WERI-Rb-1 (cell line): ENCODE measurements at regions not wholly inside any gene's neighbourhood (a gene's known extent, or its start where the extent isn't known, plus 50 kb on each side); places are given as distances from the start of the nearest gene placed in this dataset.

Experiments
- DNase-seq: peaks from one replicate; pipeline ENCODE4 v3.0.0-alpha.2; 2020
- H3K27ac ChIP-seq: fragments of 250-450 bp; sonication (Bioruptor Pico); 2 replicates; pipeline ENCODE4 v1.5.1; 2020; ENCODE audit warnings: mild to moderate bottlenecking, moderate library complexity
- H3K27me3 ChIP-seq: fragments of 250-450 bp; sonication (Bioruptor Pico); 2 replicates; pipeline ENCODE4 v1.5.1; 2021; ENCODE audit warnings: mild to moderate bottlenecking, low read depth, moderate library complexity; ENCODE audit not compliant: insufficient read depth, severe bottlenecking
- H3K36me3 ChIP-seq: fragments of 250-450 bp; sonication (Bioruptor Pico); 2 replicates; pipeline ENCODE4 v1.5.1; 2020; ENCODE audit warnings: mild to moderate bottlenecking, moderate library complexity
- H3K4me3 ChIP-seq: 2 replicates; pipeline ENCODE4 v1.5.1; 2011; ENCODE audit warnings: low read depth, mild to moderate bottlenecking, control low read depth, low read length
- H3K9me3 ChIP-seq: fragments of 250-450 bp; sonication (Bioruptor Pico); 2 replicates; pipeline ENCODE4 v1.5.1; 2021; ENCODE audit warnings: mild to moderate bottlenecking, moderate library complexity; ENCODE audit not compliant: severe bottlenecking
- TF ChIP-seq, protein P1 (sequence below): IDR thresholded peaks from 2 replicates; pipeline ENCODE4 v1.5.1; 2011; ENCODE audit warnings: low read depth, mild to moderate bottlenecking, control low read depth, inconsistent platforms, low read length

DNA sequence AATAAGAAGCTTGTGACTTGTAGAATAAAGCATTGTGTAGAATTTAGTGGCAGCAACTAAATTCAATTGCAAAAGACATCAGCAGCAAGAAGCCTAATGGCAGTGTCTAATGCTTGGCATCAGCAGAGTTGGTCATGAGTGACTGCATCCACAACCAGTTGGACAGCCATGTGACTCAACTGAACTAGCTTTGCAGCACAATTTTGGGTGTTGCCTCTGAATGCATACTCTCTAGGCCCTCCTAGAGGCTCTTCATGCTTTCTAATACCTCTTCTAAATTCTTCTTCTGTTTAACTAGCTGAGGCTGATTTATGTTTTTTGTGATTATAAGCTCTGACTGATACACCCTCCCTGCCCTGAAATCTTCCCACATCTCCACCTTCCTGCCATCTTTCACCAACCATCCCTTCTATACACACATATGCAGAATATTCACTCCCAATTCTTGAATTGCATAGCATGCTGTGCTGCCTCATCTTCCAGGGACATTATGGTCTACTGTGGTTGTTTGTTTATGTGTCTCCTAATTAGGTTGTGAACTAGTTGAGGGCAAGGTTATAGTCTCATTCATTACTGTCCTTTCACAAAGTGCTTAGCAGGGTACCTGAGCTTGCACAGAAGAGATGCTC, 266.7 kb upstream of the GJB5 start:
- no peak for DNase-seq
- no peak overlapping the region for H3K4me3 ChIP-seq
- H3K27ac ChIP-seq: no peak overlapping the region
- H3K36me3 ChIP-seq: no peaks in the 10 kb centered on the region
- TF ChIP-seq, protein P1, sequence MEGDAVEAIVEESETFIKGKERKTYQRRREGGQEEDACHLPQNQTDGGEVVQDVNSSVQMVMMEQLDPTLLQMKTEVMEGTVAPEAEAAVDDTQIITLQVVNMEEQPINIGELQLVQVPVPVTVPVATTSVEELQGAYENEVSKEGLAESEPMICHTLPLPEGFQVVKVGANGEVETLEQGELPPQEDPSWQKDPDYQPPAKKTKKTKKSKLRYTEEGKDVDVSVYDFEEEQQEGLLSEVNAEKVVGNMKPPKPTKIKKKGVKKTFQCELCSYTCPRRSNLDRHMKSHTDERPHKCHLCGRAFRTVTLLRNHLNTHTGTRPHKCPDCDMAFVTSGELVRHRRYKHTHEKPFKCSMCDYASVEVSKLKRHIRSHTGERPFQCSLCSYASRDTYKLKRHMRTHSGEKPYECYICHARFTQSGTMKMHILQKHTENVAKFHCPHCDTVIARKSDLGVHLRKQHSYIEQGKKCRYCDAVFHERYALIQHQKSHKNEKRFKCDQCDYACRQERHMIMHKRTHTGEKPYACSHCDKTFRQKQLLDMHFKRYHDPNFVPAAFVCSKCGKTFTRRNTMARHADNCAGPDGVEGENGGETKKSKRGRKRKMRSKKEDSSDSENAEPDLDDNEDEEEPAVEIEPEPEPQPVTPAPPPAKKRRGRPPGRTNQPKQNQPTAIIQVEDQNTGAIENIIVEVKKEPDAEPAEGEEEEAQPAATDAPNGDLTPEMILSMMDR: no peak
- peaks cover 20% of the 10 kb centered on the region for H3K27me3 ChIP-seq
- H3K9me3 ChIP-seq: peaks cover 2% of the 10 kb centered on the region

- TF ChIP-seq, protein P1: no peak
- no peaks in the 10 kb centered on the region for H3K36me3 ChIP-seq
- no peak for DNase-seq
- no peak overlapping the region for H3K4me3 ChIP-seq
- no peak overlapping the region for H3K27ac ChIP-seq
- H3K27me3 ChIP-seq: peaks cover 55% of the 10 kb centered on the region
- H3K9me3 ChIP-seq: no peaks in the 10 kb centered on the region
Observed at GRCh38 chr1:34500451-34500850, 254.4 kb upstream of the GJB5 start.

DNA sequence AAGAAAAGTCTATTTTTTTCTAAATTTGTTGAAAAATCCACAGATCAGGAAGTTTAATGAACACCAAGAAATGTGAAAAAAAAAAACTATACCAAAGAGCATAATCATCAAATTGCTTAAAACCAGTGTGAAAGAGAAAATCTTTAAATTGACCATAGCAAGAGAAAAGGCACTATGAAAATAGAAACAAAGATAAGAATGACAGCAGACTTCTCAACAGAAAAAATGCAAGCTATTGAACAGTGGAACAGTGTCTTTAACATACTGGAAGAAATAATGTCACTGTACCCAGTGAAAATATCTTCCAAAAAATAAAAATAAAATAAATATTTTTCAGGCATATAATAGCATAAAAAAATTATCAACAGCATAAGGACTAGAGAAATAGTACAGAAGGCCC, 243.0 kb upstream of the GJB5 start:
- no peaks in the 10 kb centered on the region for H3K27me3 ChIP-seq
- TF ChIP-seq, protein P1: no peak
- H3K27ac ChIP-seq: no peak overlapping the region
- H3K9me3 ChIP-seq: peaks cover 10% of the 10 kb centered on the region
- no peaks in the 10 kb centered on the region for H3K36me3 ChIP-seq
- no peak for DNase-seq
- H3K4me3 ChIP-seq: no peak overlapping the region

DNA sequence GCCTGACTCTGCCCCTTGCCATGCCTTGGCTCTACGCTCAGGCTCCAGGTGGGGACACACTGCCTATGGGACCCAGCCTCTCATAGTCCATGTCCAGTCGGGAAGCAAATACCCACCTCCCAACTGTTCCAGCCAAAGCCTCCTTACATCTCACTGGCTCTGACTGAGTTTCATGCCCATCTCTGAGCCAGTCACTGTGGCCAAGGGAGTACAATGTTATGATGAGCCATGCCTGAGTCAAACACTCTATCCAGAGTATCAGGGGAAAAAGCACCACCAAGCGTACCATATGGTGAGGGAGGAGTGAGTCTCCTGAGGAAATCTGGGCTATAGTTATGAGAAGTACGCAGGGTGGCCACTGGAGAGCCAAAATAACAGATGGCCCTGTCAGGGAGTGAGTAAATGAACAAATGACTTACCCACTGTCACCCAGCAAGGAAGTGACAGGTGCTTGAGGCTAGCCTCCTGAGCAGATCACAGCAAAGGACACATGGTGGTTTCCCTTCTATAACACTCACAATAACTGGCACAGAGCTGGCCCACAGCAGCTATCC, 236.6 kb upstream of the GJB5 start:
- H3K4me3 ChIP-seq: no peak overlapping the region
- H3K36me3 ChIP-seq: no peaks in the 10 kb centered on the region
- no peak overlapping the region for H3K27ac ChIP-seq
- TF ChIP-seq, protein P1: no peak
- peaks cover 21% of the 10 kb centered on the region for H3K27me3 ChIP-seq
- H3K9me3 ChIP-seq: peaks cover 4% of the 10 kb centered on the region
- DNase-seq: no peak

GRCh38 chr1:34520111-34520510, 234.7 kb upstream of the GJB5 start:
- TF ChIP-seq, protein P1: no peak
- Histone ChIP-seq H3K36me3 (no peaks in the 10 kb centered on the region), H3K27ac (no peak overlapping the region), H3K4me3 (no peak overlapping the region), H3K9me3 (peaks cover 4% of the 10 kb centered on the region), H3K27me3 (peaks cover 36% of the 10 kb centered on the region)
- DNase-seq: no peak

- TF ChIP-seq, protein P1: no peak
- Histone ChIP-seq H3K36me3 (no peaks in the 10 kb centered on the region), H3K4me3 (no peak overlapping the region), H3K27me3 (peaks cover 55% of the 10 kb centered on the region), H3K9me3 (no peaks in the 10 kb centered on the region), H3K27ac (no peak overlapping the region)
- DNase-seq: no peak
Observed at GRCh38 chr1:34524783-34525182, 230.1 kb upstream of the GJB5 start.
